ENCODE measurements at regions not wholly inside any gene's neighbourhood (a gene's known extent, or its start where the extent isn't known, plus 50 kb on each side); places are given as distances from the start of the nearest gene placed in this dataset.

GRCh38 chr5:143931986-143932385 is 120.0 kb downstream of the HMHB1 start:
- H3K36me3 Mint-ChIP-seq (ENCODE audit: insufficient read depth, unreplicated experiment) = no peaks in the 10 kb centered on the region
- Histone ChIP-seq H3K27me3 (replicated peaks; ENCODE audit: control insufficient read depth, insufficient read depth, low read length) (no peaks in the 10 kb centered on the region; the same call in 1 of the 2 replicates), H3K4me3 (ENCODE audit: low read depth, low read length) (no peak overlapping the region), H3K36me3 (ENCODE audit: control insufficient read depth, insufficient read depth, low read length) (no peaks in the 10 kb centered on the region), H3K4me1 (no peaks in the 10 kb centered on the region), H3K9me3 (no peaks in the 10 kb centered on the region)
- BruUV-seq (replicated peaks) = no TSS peak
- H3K4me3 Mint-ChIP-seq (ENCODE audit: unreplicated experiment) = no peak overlapping the region
- peaks cover 7% of the 10 kb centered on the region for H3K4me1 Mint-ChIP-seq (ENCODE audit: low read depth, unreplicated experiment)
- no peak for TF ChIP-seq CTCF (IDR thresholded peaks at IDR 0.05; ENCODE audit: insufficient read depth in 1 of 2, low read depth in 1 of 2, low read length in 1 of 2, severe bottlenecking in 1 of 2, unreplicated experiment in 1 of 2)
- DNase-seq = no peak
- ChIA-PET CTCF (no interaction called here), POLR2A (no interaction called here)
- peaks cover 16% of the 10 kb centered on the region for H3K27me3 Mint-ChIP-seq (ENCODE audit: insufficient read depth, unreplicated experiment)
- H3K9me3 Mint-ChIP-seq (ENCODE audit: unreplicated experiment) = peaks cover 9% of the 10 kb centered on the region
- H3K27ac Mint-ChIP-seq (ENCODE audit: unreplicated experiment) = no peak overlapping the region
- intact Hi-C loops (cut with micrococcal nuclease; ENCODE audit: unreplicated experiment) = no loop called here

- H3K4me1 Mint-ChIP-seq (ENCODE audit: low read depth, unreplicated experiment) = peaks cover 7% of the 10 kb centered on the region
Observed at GRCh38 chr5:143932584-143932983, 120.6 kb downstream of the HMHB1 start.

GRCh38 chr5:143933451-143933850 is 121.5 kb downstream of the HMHB1 start:
- ChIA-PET CTCF (no interaction called here), POLR2A (no interaction called here)
- Mint-ChIP-seq H3K4me1 (ENCODE audit: low read depth, unreplicated experiment) (peaks cover 7% of the 10 kb centered on the region), H3K27ac (ENCODE audit: unreplicated experiment) (peak overlapping the region; percentile 63), H3K4me3 (ENCODE audit: unreplicated experiment) (no peak overlapping the region), H3K27me3 (ENCODE audit: insufficient read depth, unreplicated experiment) (peaks cover 16% of the 10 kb centered on the region), H3K36me3 (ENCODE audit: insufficient read depth, unreplicated experiment) (no peaks in the 10 kb centered on the region), H3K9me3 (ENCODE audit: unreplicated experiment) (peaks cover 9% of the 10 kb centered on the region)
- Histone ChIP-seq H3K4me1 (no peaks in the 10 kb centered on the region), H3K36me3 (ENCODE audit: control insufficient read depth, insufficient read depth, low read length) (no peaks in the 10 kb centered on the region), H3K4me3 (ENCODE audit: low read depth, low read length) (no peak overlapping the region), H3K27me3 (replicated peaks; ENCODE audit: control insufficient read depth, insufficient read depth, low read length) (no peaks in the 10 kb centered on the region; the same call in 1 of the 2 replicates), H3K9me3 (no peaks in the 10 kb centered on the region)
- TF ChIP-seq CTCF (IDR thresholded peaks at IDR 0.05; ENCODE audit: insufficient read depth in 1 of 2, low read depth in 1 of 2, low read length in 1 of 2, severe bottlenecking in 1 of 2, unreplicated experiment in 1 of 2) = no peak
- DNase-seq = peak in 1 of 2 experiments; percentile 18
- no TSS peak for BruUV-seq (replicated peaks)
- intact Hi-C loops (cut with micrococcal nuclease; ENCODE audit: unreplicated experiment) = no loop called here

More at GRCh38 chr5:143932584-143932983, 120.6 kb downstream of the HMHB1 start:
- Mint-ChIP-seq H3K36me3 (ENCODE audit: insufficient read depth, unreplicated experiment) (no peaks in the 10 kb centered on the region), H3K9me3 (ENCODE audit: unreplicated experiment) (peaks cover 9% of the 10 kb centered on the region), H3K27ac (ENCODE audit: unreplicated experiment) (no peak overlapping the region), H3K27me3 (ENCODE audit: insufficient read depth, unreplicated experiment) (peaks cover 16% of the 10 kb centered on the region), H3K4me3 (ENCODE audit: unreplicated experiment) (no peak overlapping the region)
- H3K27me3 ChIP-seq (replicated peaks; ENCODE audit: control insufficient read depth, insufficient read depth, low read length) = no peaks in the 10 kb centered on the region; the same call in 1 of the 2 replicates
- H3K36me3 ChIP-seq (ENCODE audit: control insufficient read depth, insufficient read depth, low read length) = no peaks in the 10 kb centered on the region
- no peak for TF ChIP-seq CTCF (IDR thresholded peaks at IDR 0.05; ENCODE audit: insufficient read depth in 1 of 2, low read depth in 1 of 2, low read length in 1 of 2, severe bottlenecking in 1 of 2, unreplicated experiment in 1 of 2)
- no peak overlapping the region for H3K4me3 ChIP-seq (ENCODE audit: low read depth, low read length)
- CTCF ChIA-PET = no interaction called here
- intact Hi-C loops (cut with micrococcal nuclease; ENCODE audit: unreplicated experiment) = no loop called here
- POLR2A ChIA-PET = no interaction called here
- H3K4me1 ChIP-seq = no peaks in the 10 kb centered on the region
- no TSS peak for BruUV-seq (replicated peaks)
- no peak for DNase-seq
- H3K9me3 ChIP-seq = no peaks in the 10 kb centered on the region

All from Caco-2 (cell line).